ENCODE measurements at regions not wholly inside any gene's neighbourhood (a gene's known extent, or its start where the extent isn't known, plus 50 kb on each side); places are given as distances from the start of the nearest gene placed in this dataset.

DNA sequence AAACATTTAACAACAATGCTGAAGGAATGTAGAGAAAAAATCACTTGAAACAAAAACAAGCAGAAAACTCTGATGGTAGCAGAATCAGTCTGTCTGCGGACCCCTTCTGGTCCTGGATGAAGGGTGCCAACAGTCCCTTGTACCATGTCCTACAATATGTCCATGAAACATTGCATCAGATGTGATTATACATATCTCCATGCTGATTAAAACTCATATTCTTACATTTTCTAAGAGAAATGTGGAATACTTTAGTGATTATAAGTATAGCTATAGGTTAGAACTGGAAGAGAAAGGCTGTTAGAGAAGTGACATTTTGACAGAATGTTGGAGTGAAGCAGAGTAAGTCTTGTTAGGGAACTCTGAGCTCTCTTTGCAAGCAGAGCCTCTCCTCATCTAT, 286.1 kb downstream of the SH3GL2 start:
- H3K79me1 ChIP-seq (ENCODE audit: insufficient read depth, low read depth, low read length, poor library complexity, severe bottlenecking) = no peaks in the 10 kb centered on the region
- no peak overlapping the region for H3K27ac Mint-ChIP-seq
- WGBS (ENCODE audit: extremely low coverage, insufficient read length, low lambda C conversion rate) = no CpG with 5 or more reads among the region's 1 CpG
- H3K4me2 ChIP-seq (ENCODE audit: insufficient read depth, insufficient read length, low read length) = no peak overlapping the region
- no peak overlapping the region for H4K8ac ChIP-seq (replicated peaks; ENCODE audit: insufficient read length, low read depth, low read length)
- H3K4me1 ChIP-seq (ENCODE audit: insufficient read depth, low read length) = no peaks in the 10 kb centered on the region
- no peak overlapping the region for H3K9ac ChIP-seq (ENCODE audit: extremely low read depth, insufficient read length, low read length)
- TF ChIP-seq, protein P1, sequence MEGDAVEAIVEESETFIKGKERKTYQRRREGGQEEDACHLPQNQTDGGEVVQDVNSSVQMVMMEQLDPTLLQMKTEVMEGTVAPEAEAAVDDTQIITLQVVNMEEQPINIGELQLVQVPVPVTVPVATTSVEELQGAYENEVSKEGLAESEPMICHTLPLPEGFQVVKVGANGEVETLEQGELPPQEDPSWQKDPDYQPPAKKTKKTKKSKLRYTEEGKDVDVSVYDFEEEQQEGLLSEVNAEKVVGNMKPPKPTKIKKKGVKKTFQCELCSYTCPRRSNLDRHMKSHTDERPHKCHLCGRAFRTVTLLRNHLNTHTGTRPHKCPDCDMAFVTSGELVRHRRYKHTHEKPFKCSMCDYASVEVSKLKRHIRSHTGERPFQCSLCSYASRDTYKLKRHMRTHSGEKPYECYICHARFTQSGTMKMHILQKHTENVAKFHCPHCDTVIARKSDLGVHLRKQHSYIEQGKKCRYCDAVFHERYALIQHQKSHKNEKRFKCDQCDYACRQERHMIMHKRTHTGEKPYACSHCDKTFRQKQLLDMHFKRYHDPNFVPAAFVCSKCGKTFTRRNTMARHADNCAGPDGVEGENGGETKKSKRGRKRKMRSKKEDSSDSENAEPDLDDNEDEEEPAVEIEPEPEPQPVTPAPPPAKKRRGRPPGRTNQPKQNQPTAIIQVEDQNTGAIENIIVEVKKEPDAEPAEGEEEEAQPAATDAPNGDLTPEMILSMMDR (conservative IDR thresholded peaks at IDR 0.05) = no peak
- no peak overlapping the region for H4K5ac ChIP-seq (ENCODE audit: insufficient read length, low read depth, low read length)
- H3K27me3 Mint-ChIP-seq (ENCODE audit: low read depth) = no peaks in the 10 kb centered on the region; the same call in none of the 2 replicates
- no peak overlapping the region for H3T11ph ChIP-seq (ENCODE audit: low read length)
- H4K91ac ChIP-seq (ENCODE audit: insufficient read length, low read depth, low read length) = no peak overlapping the region
- H3K18ac ChIP-seq (ENCODE audit: insufficient read length, low read depth, low read length) = no peak overlapping the region
- no peak overlapping the region for H2BK15ac ChIP-seq (ENCODE audit: low read depth, low read length)
- H3K4me1 Mint-ChIP-seq = no peaks in the 10 kb centered on the region
- no peak overlapping the region for H2AFZ ChIP-seq (ENCODE audit: low read length)
- H3K23me2 ChIP-seq (ENCODE audit: insufficient read length, low read depth, low read length, poor library complexity, severe bottlenecking) = no peaks in the 10 kb centered on the region
- H3K56ac ChIP-seq (ENCODE audit: insufficient read length, low read depth, low read length) = no peak overlapping the region
- no peak overlapping the region for H2BK120ac ChIP-seq (ENCODE audit: low read depth, low read length, poor library complexity, severe bottlenecking)
- H2BK12ac ChIP-seq (ENCODE audit: insufficient read length, low read depth, low read length) = no peak overlapping the region
- H2AK5ac ChIP-seq (ENCODE audit: insufficient read length, low read length) = no peak overlapping the region
- H3K14ac ChIP-seq (ENCODE audit: insufficient read depth, low read length) = no peak overlapping the region
- DNase-seq = no peak
- H3K79me2 ChIP-seq (ENCODE audit: insufficient read depth, low read length) = no peaks in the 10 kb centered on the region
- H3K4ac ChIP-seq (ENCODE audit: low read depth, low read length) = no peak overlapping the region
- H3K27ac ChIP-seq (ENCODE audit: insufficient read length, low read depth, low read length) = no peak overlapping the region
- no peak overlapping the region for H3K23ac ChIP-seq (ENCODE audit: insufficient read length, low read depth, low read length)
- no peaks in the 10 kb centered on the region for H3K36me3 Mint-ChIP-seq (ENCODE audit: insufficient read depth in 1 of 3, low read depth in 3 of 3)
- H3K4me3 Mint-ChIP-seq = no peak overlapping the region
- no peaks in the 10 kb centered on the region for H3K9me3 ChIP-seq (ENCODE audit: control insufficient read depth, low read depth, low read length)
- H2BK5ac ChIP-seq (ENCODE audit: insufficient read length, low read length) = no peak overlapping the region
- no peak overlapping the region for H2BK20ac ChIP-seq (ENCODE audit: low read depth, low read length, poor library complexity, severe bottlenecking)
- no peaks in the 10 kb centered on the region for H4K20me1 ChIP-seq (ENCODE audit: control insufficient read depth, insufficient read depth, insufficient read length)
- H3K27me3 ChIP-seq (ENCODE audit: insufficient read depth, low read length) = no peaks in the 10 kb centered on the region
- H3K9me3 Mint-ChIP-seq = no peaks in the 10 kb centered on the region
